ENCODE measurements at regions not wholly inside any gene's neighbourhood (a gene's known extent, or its start where the extent isn't known, plus 50 kb on each side); places are given as distances from the start of the nearest gene placed in this dataset.

GRCh38 chr1:216905781-216906180 is 182.6 kb upstream of the ESRRG start:
- no peak for TF ChIP-seq CTCF (IDR thresholded peaks at IDR 0.05)
- Histone ChIP-seq H3K27ac (no peak overlapping the region), H3K9me3 (no peaks in the 10 kb centered on the region), H3K36me3 (no peaks in the 10 kb centered on the region), H3K27me3 (ENCODE audit: low read depth) (no peaks in the 10 kb centered on the region), H3K4me3 (no peak overlapping the region), H3K4me1 (no peaks in the 10 kb centered on the region)
- no peak for ATAC-seq
- intact Hi-C loops (cut with DNase I) = no loop called here
- no peak for DNase-seq

- intact Hi-C loops (cut with DNase I) = no loop called here
- H3K9me3 ChIP-seq = no peaks in the 10 kb centered on the region
- H3K36me3 ChIP-seq = no peaks in the 10 kb centered on the region
- TF ChIP-seq CTCF (IDR thresholded peaks at IDR 0.05) = no peak
- no peak for DNase-seq
- ATAC-seq = peak in 1 of 2 donors; percentile 7
- no peaks in the 10 kb centered on the region for H3K27me3 ChIP-seq (ENCODE audit: low read depth)
- H3K27ac ChIP-seq = no peak overlapping the region
- H3K4me1 ChIP-seq = no peaks in the 10 kb centered on the region
- H3K4me3 ChIP-seq = no peak overlapping the region
Measured at GRCh38 chr1:216905137-216905536, 181.9 kb upstream of the ESRRG start.

GRCh38 chr1:216904471-216904870 is 181.2 kb upstream of the ESRRG start:
- Histone ChIP-seq H3K4me3 (no peak overlapping the region), H3K9me3 (no peaks in the 10 kb centered on the region), H3K36me3 (no peaks in the 10 kb centered on the region), H3K27ac (no peak overlapping the region), H3K27me3 (ENCODE audit: low read depth) (no peaks in the 10 kb centered on the region), H3K4me1 (no peaks in the 10 kb centered on the region)
- no peak for TF ChIP-seq CTCF (IDR thresholded peaks at IDR 0.05)
- DNase-seq (no peak), ATAC-seq (no peak)
- intact Hi-C loops (cut with DNase I) = no loop called here

- no peaks in the 10 kb centered on the region for H3K36me3 ChIP-seq
- H3K27me3 ChIP-seq (ENCODE audit: low read depth) = no peaks in the 10 kb centered on the region
- H3K4me1 ChIP-seq = no peaks in the 10 kb centered on the region
- ATAC-seq (no peak), DNase-seq (no peak)
- H3K27ac ChIP-seq = no peak overlapping the region
- H3K9me3 ChIP-seq = no peaks in the 10 kb centered on the region
- intact Hi-C loops (cut with DNase I) = no loop called here
- TF ChIP-seq CTCF (IDR thresholded peaks at IDR 0.05) = no peak
- H3K4me3 ChIP-seq = no peak overlapping the region
Measured at GRCh38 chr1:216903382-216903740, 180.1 kb upstream of the ESRRG start.

- ATAC-seq = no peak
- DNase-seq = no peak
- Histone ChIP-seq H3K27ac (no peak overlapping the region), H3K27me3 (ENCODE audit: low read depth) (no peaks in the 10 kb centered on the region), H3K36me3 (no peaks in the 10 kb centered on the region), H3K4me3 (no peak overlapping the region), H3K9me3 (no peaks in the 10 kb centered on the region), H3K4me1 (no peaks in the 10 kb centered on the region)
- no peak for TF ChIP-seq CTCF (IDR thresholded peaks at IDR 0.05)
- intact Hi-C loops (cut with DNase I) = no loop called here
Measured at GRCh38 chr1:216902669-216903381, 179.6 kb upstream of the ESRRG start.

All from lower lobe of right lung (tissue), 2 donors.